Upper lobe of right lung (tissue), 1 donor: ENCODE measurements at regions not wholly inside any gene's neighbourhood (a gene's known extent, or its start where the extent isn't known, plus 50 kb on each side); places are given as distances from the start of the nearest gene placed in this dataset.
A peak's percentile ranks its signal among the peaks of the same experiment; 100 is the strongest.

Experiments
- ATAC-seq: fragments of 200-7000 bp; cut with Tn5 transposase; one replicate; pipeline ENCODE4 v1.9.1; 2020; ENCODE audit warnings: mild to moderate bottlenecking, moderate library complexity
- DNase-seq: peaks from one replicate; pipeline ENCODE4 v3.0.0-alpha.2; 2020
- H3K27ac ChIP-seq: fragments of 200-600 bp; one replicate; pipeline ENCODE4 v1.8.0; 2022
- H3K27me3 ChIP-seq: fragments of 200-600 bp; one replicate; pipeline ENCODE4 v1.8.0; 2022; ENCODE audit warnings: mild to moderate bottlenecking
- H3K36me3 ChIP-seq: fragments of 200-600 bp; one replicate; pipeline ENCODE4 v1.8.0; 2022
- H3K4me1 ChIP-seq: fragments of 200-600 bp; one replicate; pipeline ENCODE4 v1.8.0; 2022
- H3K4me3 ChIP-seq: fragments of 200-600 bp; one replicate; pipeline ENCODE4 v1.8.0; 2022; ENCODE audit warnings: mild to moderate bottlenecking
- H3K9me3 ChIP-seq: fragments of 200-600 bp; one replicate; pipeline ENCODE4 v1.8.0; 2022
- CTCF ChIP-seq: fragments of 200-600 bp; IDR thresholded peaks from one replicate; pipeline ENCODE4 v1.8.0; 2022; ENCODE audit warnings: antibody characterized with exemption
- intact Hi-C: fragments of 100-400 bp; cut with DNase I; formaldehyde crosslinking; loops from one replicate; pipeline ENCODE4 v1.11.0; 2022
- donor health status: DM: no; HTN: yes; CAD: no; lungs with severe emphysema.

GRCh38 chr7:79823246-79823951 lies 311.2 kb upstream of the GNAI1 start:
- no peak for DNase-seq
- peaks cover 1% of the 10 kb centered on the region for H3K27me3 ChIP-seq

GRCh38 chr7:79822620-79823240 lies 311.9 kb upstream of the GNAI1 start:
- H3K4me3 ChIP-seq, result no peak overlapping the region
- H3K9me3 ChIP-seq, result no peaks in the 10 kb centered on the region
- no peak for DNase-seq
- H3K36me3 ChIP-seq, result no peaks in the 10 kb centered on the region
- peaks cover 3% of the 10 kb centered on the region for H3K27me3 ChIP-seq
- intact Hi-C loops, result no loop called here
- H3K4me1 ChIP-seq, result no peaks in the 10 kb centered on the region
- TF ChIP-seq CTCF, result no peak
- no peak overlapping the region for H3K27ac ChIP-seq
- ATAC-seq, result no peak

More at GRCh38 chr7:79823246-79823951, 311.2 kb upstream of the GNAI1 start:
- no peak overlapping the region for H3K4me3 ChIP-seq
- ATAC-seq, result no peak
- no peaks in the 10 kb centered on the region for H3K4me1 ChIP-seq
- no peaks in the 10 kb centered on the region for H3K9me3 ChIP-seq
- TF ChIP-seq CTCF, result no peak
- no peaks in the 10 kb centered on the region for H3K36me3 ChIP-seq
- intact Hi-C loops, result no loop called here
- H3K27ac ChIP-seq, result no peak overlapping the region

- no peaks in the 10 kb centered on the region for H3K4me1 ChIP-seq
- no peaks in the 10 kb centered on the region for H3K36me3 ChIP-seq
- DNase-seq (no peak), ATAC-seq (no peak)
- no peak for TF ChIP-seq CTCF
- intact Hi-C loops, result no loop called here
- peaks cover 3% of the 10 kb centered on the region for H3K27me3 ChIP-seq
- no peak overlapping the region for H3K27ac ChIP-seq
- H3K9me3 ChIP-seq, result no peaks in the 10 kb centered on the region
- no peak overlapping the region for H3K4me3 ChIP-seq
Observed at GRCh38 chr7:79820387-79820786, 314.2 kb upstream of the GNAI1 start.

GRCh38 chr7:79810916-79811315 lies 323.7 kb upstream of the GNAI1 start:
- TF ChIP-seq CTCF, result no peak
- DNase-seq (no peak), ATAC-seq (no peak)
- intact Hi-C loops, result no loop called here
- Histone ChIP-seq H3K36me3 (no peaks in the 10 kb centered on the region), H3K4me3 (no peak overlapping the region), H3K9me3 (no peaks in the 10 kb centered on the region), H3K4me1 (no peaks in the 10 kb centered on the region), H3K27me3 (no peaks in the 10 kb centered on the region), H3K27ac (no peak overlapping the region)

GRCh38 chr7:79806161-79806734 lies 328.4 kb upstream of the GNAI1 start:
- Histone ChIP-seq H3K27me3 (no peaks in the 10 kb centered on the region), H3K9me3 (no peaks in the 10 kb centered on the region), H3K4me1 (no peaks in the 10 kb centered on the region), H3K4me3 (no peak overlapping the region), H3K36me3 (no peaks in the 10 kb centered on the region), H3K27ac (no peak overlapping the region)
- intact Hi-C loops, result no loop called here
- ATAC-seq (no peak), DNase-seq (no peak)
- TF ChIP-seq CTCF, result peak; percentile 19
